ENCODE measurements at regions not wholly inside any gene's neighbourhood (a gene's known extent, or its start where the extent isn't known, plus 50 kb on each side); places are given as distances from the start of the nearest gene placed in this dataset.

DNA sequence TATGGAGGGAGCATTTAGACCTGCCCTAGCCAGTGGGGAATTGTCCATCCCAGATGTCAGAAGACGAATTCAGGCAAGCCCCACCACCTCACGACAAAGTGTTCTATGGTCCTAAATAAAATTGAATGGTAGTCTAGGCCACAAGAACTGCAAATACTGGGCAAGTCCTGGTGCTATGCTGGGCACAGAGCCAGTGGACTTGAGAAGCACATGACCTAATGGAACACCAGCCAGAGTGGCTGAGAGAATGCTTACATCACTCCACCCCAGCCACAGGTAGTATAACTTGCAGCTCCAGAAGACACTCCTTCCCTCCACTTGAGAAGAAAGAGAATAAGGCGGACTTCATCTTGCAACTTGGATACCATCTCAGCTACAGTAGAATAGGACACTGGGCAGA, 567.3 kb upstream of the CXADR start:
- Histone ChIP-seq H3K9me3 (ENCODE audit: insufficient read depth, low read depth, low read length) (no peaks in the 10 kb centered on the region), H3K9ac (ENCODE audit: low read depth, low read length) (no peak overlapping the region), H3K4me1 (ENCODE audit: insufficient read depth, low read length) (no peaks in the 10 kb centered on the region)

DNA sequence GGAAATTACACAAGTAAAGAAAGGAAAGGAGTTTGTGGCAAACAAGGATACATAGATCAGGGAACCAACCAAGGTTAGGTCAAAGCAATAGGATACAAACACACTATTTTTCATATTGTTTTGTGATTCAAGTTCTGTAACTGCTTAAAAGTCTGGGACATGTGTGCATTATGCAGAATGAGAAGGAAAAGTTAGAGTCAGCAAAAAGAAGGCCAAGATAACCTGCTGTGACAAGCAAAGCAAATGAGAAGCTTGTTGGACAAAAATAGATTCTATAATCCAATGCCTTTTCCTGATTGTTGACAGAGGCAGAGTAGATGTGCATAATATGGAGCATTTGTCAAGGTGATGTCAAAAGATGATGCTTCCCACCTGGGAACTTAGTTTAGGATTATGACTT, 556.0 kb upstream of the CXADR start:
- no peak overlapping the region for H3K27ac ChIP-seq (ENCODE audit: low read length)
- no peaks in the 10 kb centered on the region for H3K9me3 ChIP-seq (ENCODE audit: insufficient read depth, low read depth, low read length)
- H3K4me1 ChIP-seq (ENCODE audit: insufficient read depth, low read length): no peaks in the 10 kb centered on the region
- no peak overlapping the region for H3K9ac ChIP-seq (ENCODE audit: low read depth, low read length)
- no peaks in the 10 kb centered on the region for H3K27me3 ChIP-seq (ENCODE audit: insufficient read depth, low read length)
- H3K36me3 ChIP-seq (ENCODE audit: insufficient read depth, low read depth, low read length): no peaks in the 10 kb centered on the region
- no peak overlapping the region for H3K4me3 ChIP-seq (ENCODE audit: low read length)

More for the DNA sequence above, 567.3 kb upstream of the CXADR start:
- Histone ChIP-seq H3K36me3 (ENCODE audit: insufficient read depth, low read depth, low read length) (no peaks in the 10 kb centered on the region), H3K4me3 (ENCODE audit: low read length) (no peak overlapping the region), H3K27ac (ENCODE audit: low read length) (no peak overlapping the region), H3K27me3 (ENCODE audit: insufficient read depth, low read length) (no peaks in the 10 kb centered on the region)

DNA sequence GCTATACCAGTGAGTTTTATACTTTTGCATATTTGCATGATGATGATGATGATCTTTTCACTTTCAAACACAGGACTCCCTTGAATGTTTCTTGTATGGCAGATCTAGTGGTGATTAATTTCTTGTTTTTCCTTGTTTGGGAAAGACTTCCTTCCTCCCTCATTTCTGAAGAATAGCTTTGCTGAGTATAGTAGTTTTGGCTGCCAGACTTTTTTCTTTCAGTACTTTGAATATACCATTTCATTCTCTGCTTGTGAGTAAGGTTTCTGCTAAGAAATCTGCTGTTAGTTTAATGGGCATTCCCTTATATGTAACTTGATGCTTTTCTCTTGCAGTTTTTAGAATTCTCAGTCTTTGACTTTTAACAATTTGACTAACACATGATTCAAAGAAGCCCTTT, 547.4 kb upstream of the CXADR start:
- Histone ChIP-seq H3K27ac (ENCODE audit: low read length) (no peak overlapping the region), H3K4me1 (ENCODE audit: insufficient read depth, low read length) (no peaks in the 10 kb centered on the region), H3K27me3 (ENCODE audit: insufficient read depth, low read length) (no peaks in the 10 kb centered on the region), H3K9ac (ENCODE audit: low read depth, low read length) (no peak overlapping the region), H3K9me3 (ENCODE audit: insufficient read depth, low read depth, low read length) (peaks cover 14% of the 10 kb centered on the region; the same call in 1 of the 2 replicates), H3K4me3 (ENCODE audit: low read length) (no peak overlapping the region), H3K36me3 (ENCODE audit: insufficient read depth, low read depth, low read length) (no peaks in the 10 kb centered on the region)

DNA sequence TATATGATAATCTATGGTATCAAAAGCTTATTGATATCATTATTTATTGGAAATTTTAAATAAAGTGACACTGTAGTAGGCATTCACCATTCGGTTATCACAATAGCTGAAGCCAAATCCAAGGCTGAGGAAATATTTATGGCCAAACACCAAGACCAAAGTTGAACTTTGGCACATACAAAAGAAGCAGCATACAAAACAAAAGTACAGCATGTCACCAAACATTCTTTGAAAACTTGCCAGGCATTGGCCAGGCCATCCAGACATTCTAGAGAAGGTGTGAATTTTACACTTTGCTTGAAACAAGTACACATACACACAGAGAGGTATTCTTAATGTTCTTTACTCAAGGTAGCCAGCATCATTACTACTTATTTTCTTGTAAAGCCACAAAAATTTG, 544.4 kb upstream of the CXADR start:
- Histone ChIP-seq H3K9me3 (ENCODE audit: insufficient read depth, low read depth, low read length) (peaks cover 14% of the 10 kb centered on the region; the same call in 1 of the 2 replicates), H3K27ac (ENCODE audit: low read length) (no peak overlapping the region), H3K4me3 (ENCODE audit: low read length) (no peak overlapping the region), H3K4me1 (ENCODE audit: insufficient read depth, low read length) (no peaks in the 10 kb centered on the region), H3K27me3 (ENCODE audit: insufficient read depth, low read length) (no peaks in the 10 kb centered on the region), H3K36me3 (ENCODE audit: insufficient read depth, low read depth, low read length) (no peaks in the 10 kb centered on the region), H3K9ac (ENCODE audit: low read depth, low read length) (no peak overlapping the region)

DNA sequence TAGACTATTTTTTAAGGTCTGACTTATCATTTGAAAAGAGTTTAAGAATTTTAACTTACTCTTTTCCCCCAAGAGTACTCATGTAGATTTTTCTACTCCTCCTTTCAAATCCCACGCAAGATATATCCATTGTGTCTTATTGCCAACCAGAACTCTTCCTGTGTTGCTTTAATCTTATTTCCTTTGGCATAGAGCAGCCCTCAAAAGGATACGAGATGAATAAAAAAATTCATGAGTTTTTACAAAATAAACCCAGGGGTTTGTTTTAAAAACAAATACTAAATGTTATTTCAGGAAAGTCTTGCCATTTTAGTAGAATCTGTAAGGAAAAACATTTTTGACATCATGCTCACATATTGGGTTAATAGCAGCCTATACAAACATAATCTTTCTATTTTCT, 543.2 kb upstream of the CXADR start:
- no peak overlapping the region for H3K4me3 ChIP-seq (ENCODE audit: low read length)
- H3K36me3 ChIP-seq (ENCODE audit: insufficient read depth, low read depth, low read length): no peaks in the 10 kb centered on the region
- peaks cover 12% of the 10 kb centered on the region; the same call in 1 of the 2 replicates for H3K9me3 ChIP-seq (ENCODE audit: insufficient read depth, low read depth, low read length)
- H3K27ac ChIP-seq (ENCODE audit: low read length): no peak overlapping the region
- H3K9ac ChIP-seq (ENCODE audit: low read depth, low read length): no peak overlapping the region
- H3K4me1 ChIP-seq (ENCODE audit: insufficient read depth, low read length): no peaks in the 10 kb centered on the region
- no peaks in the 10 kb centered on the region for H3K27me3 ChIP-seq (ENCODE audit: insufficient read depth, low read length)

DNA sequence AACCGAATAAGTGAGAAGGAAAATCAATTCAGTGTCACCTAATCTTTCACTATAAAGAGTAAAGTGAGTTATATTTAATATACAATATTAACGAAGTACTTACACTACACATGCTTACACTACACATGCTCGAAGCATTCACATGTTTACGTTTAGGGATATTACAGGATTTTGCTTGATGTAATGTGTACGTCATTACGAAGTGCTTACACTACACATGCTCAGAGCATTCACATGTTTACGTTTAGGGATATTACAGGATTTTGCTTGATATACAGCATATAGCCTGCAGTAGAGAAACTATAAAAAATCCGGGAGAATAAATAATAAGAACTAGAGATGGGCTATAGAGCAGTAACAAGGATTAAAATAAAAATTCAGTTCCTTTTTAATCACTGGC, 538.8 kb upstream of the CXADR start:
- Histone ChIP-seq H3K27ac (ENCODE audit: low read length) (no peak overlapping the region), H3K4me1 (ENCODE audit: insufficient read depth, low read length) (peaks cover 10% of the 10 kb centered on the region), H3K27me3 (ENCODE audit: insufficient read depth, low read length) (no peaks in the 10 kb centered on the region), H3K4me3 (ENCODE audit: low read length) (no peak overlapping the region), H3K9me3 (ENCODE audit: insufficient read depth, low read depth, low read length) (no peaks in the 10 kb centered on the region), H3K9ac (ENCODE audit: low read depth, low read length) (no peak overlapping the region), H3K36me3 (ENCODE audit: insufficient read depth, low read depth, low read length) (no peaks in the 10 kb centered on the region)

DNA sequence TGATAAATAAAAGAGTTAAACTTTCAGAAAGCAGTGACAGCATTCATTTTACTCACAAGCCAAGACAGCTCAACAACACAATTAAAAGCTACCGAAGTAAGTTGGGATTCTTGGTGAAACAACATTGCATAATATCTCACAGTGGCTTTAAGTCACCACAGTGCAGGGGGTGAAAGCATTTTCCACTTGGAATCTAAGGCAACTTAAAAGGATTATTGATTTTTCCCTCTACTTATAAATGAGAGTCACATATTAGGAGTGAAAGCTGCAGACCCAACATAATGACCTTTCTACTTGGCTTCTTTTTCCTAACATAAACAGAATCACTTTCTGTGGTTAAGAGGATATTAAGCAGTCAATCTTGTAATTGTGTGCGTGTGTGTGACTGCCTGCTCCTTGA, 536.6 kb upstream of the CXADR start:
- H3K9me3 ChIP-seq (ENCODE audit: insufficient read depth, low read depth, low read length): no peaks in the 10 kb centered on the region
- no peaks in the 10 kb centered on the region for H3K36me3 ChIP-seq (ENCODE audit: insufficient read depth, low read depth, low read length)
- no peak overlapping the region for H3K9ac ChIP-seq (ENCODE audit: low read depth, low read length)
- H3K27ac ChIP-seq (ENCODE audit: low read length): no peak overlapping the region
- no peaks in the 10 kb centered on the region for H3K27me3 ChIP-seq (ENCODE audit: insufficient read depth, low read length)
- H3K4me3 ChIP-seq (ENCODE audit: low read length): no peak overlapping the region
- H3K4me1 ChIP-seq (ENCODE audit: insufficient read depth, low read length): peaks cover 10% of the 10 kb centered on the region

DNA sequence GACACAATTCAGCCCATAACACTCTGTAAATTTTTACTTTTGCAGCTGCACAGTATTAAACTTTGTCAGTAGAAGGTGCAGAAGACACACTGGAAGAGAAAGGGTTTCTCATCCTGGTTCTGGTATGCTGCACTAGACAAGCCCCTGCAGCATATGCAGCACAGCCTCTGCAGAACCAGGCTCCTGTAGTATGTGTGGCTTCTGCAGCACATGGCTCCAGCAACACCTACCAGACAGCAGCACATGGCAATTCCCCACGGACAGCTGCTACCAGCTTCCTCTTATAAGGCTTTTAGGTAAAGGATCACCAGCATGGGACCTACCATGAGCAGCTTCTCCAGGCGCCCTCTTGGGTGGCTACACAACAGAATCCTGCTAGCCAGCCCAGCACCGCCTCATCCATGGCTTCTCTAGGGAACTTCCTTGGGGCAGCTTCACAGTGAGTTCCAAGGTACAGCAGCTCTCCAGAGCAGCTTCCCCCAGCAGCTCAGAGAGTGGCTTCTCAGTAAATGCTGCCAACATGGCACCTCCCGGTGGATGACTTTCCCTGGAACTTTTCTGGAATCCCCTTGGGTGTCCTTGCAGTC, 534.4 kb upstream of the CXADR start:
- Histone ChIP-seq H3K4me1 (ENCODE audit: insufficient read depth, low read length) (peaks cover 10% of the 10 kb centered on the region), H3K9ac (ENCODE audit: low read depth, low read length) (no peak overlapping the region), H3K27me3 (ENCODE audit: insufficient read depth, low read length) (no peaks in the 10 kb centered on the region), H3K9me3 (ENCODE audit: insufficient read depth, low read depth, low read length) (no peaks in the 10 kb centered on the region), H3K36me3 (ENCODE audit: insufficient read depth, low read depth, low read length) (no peaks in the 10 kb centered on the region), H3K4me3 (ENCODE audit: low read length) (no peak overlapping the region), H3K27ac (ENCODE audit: low read length) (no peak overlapping the region)

DNA sequence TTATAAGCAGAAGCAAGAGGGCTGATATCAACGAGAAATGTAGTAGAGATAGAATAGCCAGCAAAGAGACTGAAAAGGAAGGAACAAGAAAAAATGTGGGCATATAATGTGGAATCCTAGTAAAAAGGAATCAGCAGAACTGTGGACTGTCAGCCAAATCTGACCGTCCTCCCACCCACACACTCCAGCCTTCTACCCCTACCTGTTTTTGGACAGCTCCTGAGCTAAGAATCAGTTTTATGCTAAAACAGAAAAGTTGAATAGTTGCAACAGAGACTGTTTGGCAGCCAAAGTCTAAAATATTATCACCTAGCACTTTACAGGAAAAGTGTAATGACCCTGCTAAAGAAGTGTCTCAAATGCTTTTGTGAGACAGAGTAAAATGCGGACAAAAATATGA, 533.3 kb upstream of the CXADR start:
- Histone ChIP-seq H3K9me3 (ENCODE audit: insufficient read depth, low read depth, low read length) (no peaks in the 10 kb centered on the region), H3K4me3 (ENCODE audit: low read length) (no peak overlapping the region), H3K36me3 (ENCODE audit: insufficient read depth, low read depth, low read length) (no peaks in the 10 kb centered on the region), H3K27me3 (ENCODE audit: insufficient read depth, low read length) (no peaks in the 10 kb centered on the region), H3K4me1 (ENCODE audit: insufficient read depth, low read length) (peaks cover 10% of the 10 kb centered on the region), H3K27ac (ENCODE audit: low read length) (no peak overlapping the region), H3K9ac (ENCODE audit: low read depth, low read length) (no peak overlapping the region)

DNA sequence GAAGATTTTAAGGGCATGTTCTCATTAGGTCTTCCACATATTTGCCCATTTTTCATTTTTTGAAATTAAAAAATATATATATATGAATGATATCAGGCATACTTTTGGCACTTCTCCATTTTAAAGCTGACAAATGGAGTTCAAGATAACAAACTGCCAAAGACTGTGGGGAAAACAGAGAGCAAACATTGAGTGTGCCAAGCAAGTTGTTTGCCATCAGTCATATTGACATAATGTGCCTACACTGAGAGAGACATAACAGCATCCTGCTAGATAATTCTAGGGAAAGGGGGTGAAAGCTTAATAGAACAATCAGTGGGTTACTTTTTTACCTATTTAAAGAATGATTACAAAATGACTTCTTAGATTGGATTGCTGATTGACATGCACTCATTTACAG, 529.4 kb upstream of the CXADR start:
- no peak overlapping the region for H3K4me3 ChIP-seq (ENCODE audit: low read length)
- no peaks in the 10 kb centered on the region for H3K36me3 ChIP-seq (ENCODE audit: insufficient read depth, low read depth, low read length)
- no peaks in the 10 kb centered on the region for H3K27me3 ChIP-seq (ENCODE audit: insufficient read depth, low read length)
- no peaks in the 10 kb centered on the region for H3K9me3 ChIP-seq (ENCODE audit: insufficient read depth, low read depth, low read length)
- H3K4me1 ChIP-seq (ENCODE audit: insufficient read depth, low read length): no peaks in the 10 kb centered on the region
- H3K27ac ChIP-seq (ENCODE audit: low read length): no peak overlapping the region
- H3K9ac ChIP-seq (ENCODE audit: low read depth, low read length): no peak overlapping the region

DNA sequence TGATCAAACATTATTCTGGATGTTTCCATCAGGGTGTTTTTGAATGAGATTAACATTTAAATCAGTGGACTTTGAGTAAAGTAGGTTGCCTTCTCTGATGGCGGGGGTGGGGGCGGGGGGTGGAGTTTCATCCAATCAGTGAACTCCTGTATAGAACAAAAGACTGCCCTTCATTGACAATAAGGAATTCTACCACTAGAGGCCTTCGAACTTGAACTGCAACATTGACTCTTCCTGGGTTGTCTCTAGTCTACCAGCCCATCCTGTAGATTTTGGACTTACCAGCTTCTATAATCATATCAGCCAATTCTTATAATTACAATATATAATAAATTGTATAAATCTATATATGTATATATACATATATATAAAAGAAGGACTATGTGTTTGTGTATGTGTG, 520.4 kb upstream of the CXADR start:
- Histone ChIP-seq H3K27ac (ENCODE audit: low read length) (no peak overlapping the region), H3K36me3 (ENCODE audit: insufficient read depth, low read depth, low read length) (no peaks in the 10 kb centered on the region), H3K4me3 (ENCODE audit: low read length) (no peak overlapping the region), H3K9me3 (ENCODE audit: insufficient read depth, low read depth, low read length) (no peaks in the 10 kb centered on the region), H3K9ac (ENCODE audit: low read depth, low read length) (no peak overlapping the region), H3K4me1 (ENCODE audit: insufficient read depth, low read length) (no peaks in the 10 kb centered on the region), H3K27me3 (ENCODE audit: insufficient read depth, low read length) (no peaks in the 10 kb centered on the region)

DNA sequence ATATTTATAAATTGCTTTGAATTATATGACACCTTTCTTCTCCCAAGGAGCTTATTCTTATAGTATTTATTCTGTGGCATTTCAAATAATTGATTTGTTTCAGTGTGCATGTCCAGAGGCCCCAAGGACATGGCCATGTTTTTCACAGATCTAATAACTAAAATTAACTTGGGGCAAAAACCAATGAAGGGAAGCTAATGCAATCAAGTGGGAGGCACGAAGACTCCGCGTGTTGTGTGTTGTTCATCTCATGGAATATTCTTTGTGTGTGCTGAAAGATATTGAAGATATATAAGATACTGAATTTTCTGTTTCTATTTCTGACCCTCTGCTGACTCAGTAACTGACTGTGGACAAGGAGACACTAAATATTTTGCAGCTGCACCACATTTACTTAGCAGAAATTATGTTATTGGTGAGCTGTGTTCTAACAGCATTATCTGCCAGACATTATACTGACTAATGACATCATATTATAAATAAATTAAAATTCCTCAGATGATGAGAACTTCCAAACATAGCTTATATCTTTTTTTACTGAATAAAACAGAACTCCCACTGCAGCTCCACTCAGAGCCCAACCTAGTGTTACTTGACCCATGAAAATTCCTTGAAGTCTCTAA, 519.3 kb upstream of the CXADR start:
- H3K4me1 ChIP-seq (ENCODE audit: insufficient read depth, low read length): no peaks in the 10 kb centered on the region
- H3K9me3 ChIP-seq (ENCODE audit: insufficient read depth, low read depth, low read length): no peaks in the 10 kb centered on the region

More for the DNA sequence above, 519.3 kb upstream of the CXADR start:
- H3K4me3 ChIP-seq (ENCODE audit: low read length): no peak overlapping the region
- H3K27ac ChIP-seq (ENCODE audit: low read length): no peak overlapping the region
- no peak overlapping the region for H3K9ac ChIP-seq (ENCODE audit: low read depth, low read length)
- no peaks in the 10 kb centered on the region for H3K36me3 ChIP-seq (ENCODE audit: insufficient read depth, low read depth, low read length)
- no peaks in the 10 kb centered on the region for H3K27me3 ChIP-seq (ENCODE audit: insufficient read depth, low read length)
